ENCODE measurements at regions not wholly inside any gene's neighbourhood (a gene's known extent, or its start where the extent isn't known, plus 50 kb on each side); places are given as distances from the start of the nearest gene placed in this dataset.

GRCh38 chr18:76075777-76076176, 419.3 kb downstream of the ZNF516 start:
- no peak overlapping the region for H3K27ac Mint-ChIP-seq (ENCODE audit: low read depth)
- DNase-seq (ENCODE audit: low spot score in 2 of 2): no peak
- H3K27me3 Mint-ChIP-seq: no peaks in the 10 kb centered on the region
- ATAC-seq (replicated peaks; ENCODE audit: extremely low read depth, poor library complexity, severe bottlenecking): no peak
- H3K9me3 Mint-ChIP-seq: peaks cover 13% of the 10 kb centered on the region
- no peak overlapping the region for H3K4me3 Mint-ChIP-seq
- no peaks in the 10 kb centered on the region for H3K36me3 Mint-ChIP-seq (ENCODE audit: insufficient read depth)
- H3K4me1 Mint-ChIP-seq: no peaks in the 10 kb centered on the region

GRCh38 chr18:76064998-76065397, 430.0 kb downstream of the ZNF516 start:
- H3K27ac Mint-ChIP-seq (ENCODE audit: low read depth): no peak overlapping the region
- H3K4me3 Mint-ChIP-seq: no peak overlapping the region
- H3K9me3 Mint-ChIP-seq: peaks cover 6% of the 10 kb centered on the region
- DNase-seq (ENCODE audit: low spot score in 2 of 2) (no peak), ATAC-seq (replicated peaks; ENCODE audit: extremely low read depth, poor library complexity, severe bottlenecking) (no peak)
- no peaks in the 10 kb centered on the region for H3K27me3 Mint-ChIP-seq
- no peaks in the 10 kb centered on the region for H3K4me1 Mint-ChIP-seq
- no peaks in the 10 kb centered on the region for H3K36me3 Mint-ChIP-seq (ENCODE audit: insufficient read depth)

- H3K4me1 Mint-ChIP-seq: no peaks in the 10 kb centered on the region
Measured at GRCh38 chr18:76058146-76058545, 436.9 kb downstream of the ZNF516 start.

GRCh38 chr18:76057386-76057785, 437.7 kb downstream of the ZNF516 start:
- Mint-ChIP-seq H3K36me3 (ENCODE audit: insufficient read depth) (no peaks in the 10 kb centered on the region), H3K27ac (ENCODE audit: low read depth) (no peak overlapping the region), H3K4me1 (no peaks in the 10 kb centered on the region), H3K27me3 (no peaks in the 10 kb centered on the region), H3K4me3 (no peak overlapping the region), H3K9me3 (peaks cover 9% of the 10 kb centered on the region)
- DNase-seq (ENCODE audit: low spot score in 2 of 2): no peak
- ATAC-seq (replicated peaks; ENCODE audit: extremely low read depth, poor library complexity, severe bottlenecking): no peak

More at GRCh38 chr18:76058146-76058545, 436.9 kb downstream of the ZNF516 start:
- no peaks in the 10 kb centered on the region for H3K36me3 Mint-ChIP-seq (ENCODE audit: insufficient read depth)
- H3K27ac Mint-ChIP-seq (ENCODE audit: low read depth): no peak overlapping the region
- H3K27me3 Mint-ChIP-seq: no peaks in the 10 kb centered on the region
- H3K9me3 Mint-ChIP-seq: peaks cover 9% of the 10 kb centered on the region
- ATAC-seq (replicated peaks; ENCODE audit: extremely low read depth, poor library complexity, severe bottlenecking): no peak
- DNase-seq (ENCODE audit: low spot score in 2 of 2): no peak
- H3K4me3 Mint-ChIP-seq: no peak overlapping the region

- ATAC-seq (replicated peaks; ENCODE audit: extremely low read depth, poor library complexity, severe bottlenecking): no peak
- Mint-ChIP-seq H3K4me1 (no peaks in the 10 kb centered on the region), H3K4me3 (no peak overlapping the region), H3K27ac (ENCODE audit: low read depth) (no peak overlapping the region), H3K36me3 (ENCODE audit: insufficient read depth) (no peaks in the 10 kb centered on the region), H3K9me3 (peaks cover 9% of the 10 kb centered on the region), H3K27me3 (no peaks in the 10 kb centered on the region)
- DNase-seq (ENCODE audit: low spot score in 2 of 2): no peak
Measured at GRCh38 chr18:76056471-76057110, 438.5 kb downstream of the ZNF516 start.

GRCh38 chr18:76055578-76055977, 439.5 kb downstream of the ZNF516 start:
- H3K27ac Mint-ChIP-seq (ENCODE audit: low read depth): no peak overlapping the region
- no peaks in the 10 kb centered on the region for H3K4me1 Mint-ChIP-seq
- no peaks in the 10 kb centered on the region for H3K27me3 Mint-ChIP-seq
- ATAC-seq (replicated peaks; ENCODE audit: extremely low read depth, poor library complexity, severe bottlenecking) (no peak), DNase-seq (ENCODE audit: low spot score in 2 of 2) (no peak)
- H3K9me3 Mint-ChIP-seq: peaks cover 9% of the 10 kb centered on the region
- no peaks in the 10 kb centered on the region for H3K36me3 Mint-ChIP-seq (ENCODE audit: insufficient read depth)
- no peak overlapping the region for H3K4me3 Mint-ChIP-seq

GRCh38 chr18:76055025-76055424, 440.0 kb downstream of the ZNF516 start:
- H3K4me1 Mint-ChIP-seq: no peaks in the 10 kb centered on the region
- H3K36me3 Mint-ChIP-seq (ENCODE audit: insufficient read depth): no peaks in the 10 kb centered on the region
- H3K27ac Mint-ChIP-seq (ENCODE audit: low read depth): no peak overlapping the region
- H3K4me3 Mint-ChIP-seq: no peak overlapping the region
- ATAC-seq (replicated peaks; ENCODE audit: extremely low read depth, poor library complexity, severe bottlenecking) (no peak), DNase-seq (ENCODE audit: low spot score in 2 of 2) (no peak)
- no peaks in the 10 kb centered on the region for H3K27me3 Mint-ChIP-seq
- peaks cover 9% of the 10 kb centered on the region for H3K9me3 Mint-ChIP-seq

- no peak overlapping the region for H3K4me3 Mint-ChIP-seq
- H3K27me3 Mint-ChIP-seq: no peaks in the 10 kb centered on the region
- no peak for ATAC-seq (replicated peaks; ENCODE audit: extremely low read depth, poor library complexity, severe bottlenecking)
- no peak for DNase-seq (ENCODE audit: low spot score in 2 of 2)
- H3K9me3 Mint-ChIP-seq: peaks cover 9% of the 10 kb centered on the region
- H3K36me3 Mint-ChIP-seq (ENCODE audit: insufficient read depth): no peaks in the 10 kb centered on the region
- no peaks in the 10 kb centered on the region for H3K4me1 Mint-ChIP-seq
- no peak overlapping the region for H3K27ac Mint-ChIP-seq (ENCODE audit: low read depth)
Measured at GRCh38 chr18:76054156-76054555, 440.9 kb downstream of the ZNF516 start.

- Mint-ChIP-seq H3K9me3 (peaks cover 9% of the 10 kb centered on the region), H3K27me3 (no peaks in the 10 kb centered on the region), H3K36me3 (ENCODE audit: insufficient read depth) (no peaks in the 10 kb centered on the region), H3K27ac (ENCODE audit: low read depth) (no peak overlapping the region), H3K4me3 (no peak overlapping the region), H3K4me1 (no peaks in the 10 kb centered on the region)
- ATAC-seq (replicated peaks; ENCODE audit: extremely low read depth, poor library complexity, severe bottlenecking): no peak
- no peak for DNase-seq (ENCODE audit: low spot score in 2 of 2)
Measured at GRCh38 chr18:76053551-76053950, 441.5 kb downstream of the ZNF516 start.

GRCh38 chr18:76052227-76052595, 442.8 kb downstream of the ZNF516 start:
- no peaks in the 10 kb centered on the region for H3K36me3 Mint-ChIP-seq (ENCODE audit: insufficient read depth)
- no peak overlapping the region for H3K4me3 Mint-ChIP-seq
- ATAC-seq (replicated peaks; ENCODE audit: extremely low read depth, poor library complexity, severe bottlenecking) (no peak), DNase-seq (ENCODE audit: low spot score in 2 of 2) (no peak)
- H3K27ac Mint-ChIP-seq (ENCODE audit: low read depth): no peak overlapping the region
- no peaks in the 10 kb centered on the region for H3K27me3 Mint-ChIP-seq
- H3K9me3 Mint-ChIP-seq: peaks cover 9% of the 10 kb centered on the region
- no peaks in the 10 kb centered on the region for H3K4me1 Mint-ChIP-seq

GRCh38 chr18:76051396-76052226, 443.4 kb downstream of the ZNF516 start:
- ATAC-seq (replicated peaks; ENCODE audit: extremely low read depth, poor library complexity, severe bottlenecking): no peak
- H3K27me3 Mint-ChIP-seq: no peaks in the 10 kb centered on the region

GRCh38 chr18:76046221-76046620, 448.8 kb downstream of the ZNF516 start:
- Mint-ChIP-seq H3K9me3 (peaks cover 12% of the 10 kb centered on the region), H3K36me3 (ENCODE audit: insufficient read depth) (no peaks in the 10 kb centered on the region), H3K4me1 (no peaks in the 10 kb centered on the region), H3K4me3 (no peak overlapping the region), H3K27me3 (no peaks in the 10 kb centered on the region), H3K27ac (ENCODE audit: low read depth) (no peak overlapping the region)
- ATAC-seq (replicated peaks; ENCODE audit: extremely low read depth, poor library complexity, severe bottlenecking) (no peak), DNase-seq (ENCODE audit: low spot score in 2 of 2) (no peak)

More at GRCh38 chr18:76051396-76052226, 443.4 kb downstream of the ZNF516 start:
- Mint-ChIP-seq H3K27ac (ENCODE audit: low read depth) (no peak overlapping the region), H3K36me3 (ENCODE audit: insufficient read depth) (no peaks in the 10 kb centered on the region), H3K9me3 (peaks cover 8% of the 10 kb centered on the region), H3K4me3 (no peak overlapping the region), H3K4me1 (no peaks in the 10 kb centered on the region)
- no peak for DNase-seq (ENCODE audit: low spot score in 2 of 2)

- DNase-seq (ENCODE audit: low spot score in 2 of 2) (no peak), ATAC-seq (replicated peaks; ENCODE audit: extremely low read depth, poor library complexity, severe bottlenecking) (no peak)
- no peak overlapping the region for H3K27ac Mint-ChIP-seq (ENCODE audit: low read depth)
- peaks cover 14% of the 10 kb centered on the region for H3K9me3 Mint-ChIP-seq
- no peaks in the 10 kb centered on the region for H3K4me1 Mint-ChIP-seq
- H3K36me3 Mint-ChIP-seq (ENCODE audit: insufficient read depth): no peaks in the 10 kb centered on the region
- H3K27me3 Mint-ChIP-seq: no peaks in the 10 kb centered on the region
- no peak overlapping the region for H3K4me3 Mint-ChIP-seq
Measured at GRCh38 chr18:76042511-76042910, 452.5 kb downstream of the ZNF516 start.
